NCI-H2196 (cell line): ENCODE measurements at regions not wholly inside any gene's neighbourhood (a gene's known extent, or its start where the extent isn't known, plus 50 kb on each side); places are given as distances from the start of the nearest gene placed in this dataset.

Experiments used
- DNase-seq: peaks from one replicate; lab custom pipeline; 2025; ENCODE audit not compliant: unreplicated experiment; lab: John Stamatoyannopoulos, UW

DNA sequence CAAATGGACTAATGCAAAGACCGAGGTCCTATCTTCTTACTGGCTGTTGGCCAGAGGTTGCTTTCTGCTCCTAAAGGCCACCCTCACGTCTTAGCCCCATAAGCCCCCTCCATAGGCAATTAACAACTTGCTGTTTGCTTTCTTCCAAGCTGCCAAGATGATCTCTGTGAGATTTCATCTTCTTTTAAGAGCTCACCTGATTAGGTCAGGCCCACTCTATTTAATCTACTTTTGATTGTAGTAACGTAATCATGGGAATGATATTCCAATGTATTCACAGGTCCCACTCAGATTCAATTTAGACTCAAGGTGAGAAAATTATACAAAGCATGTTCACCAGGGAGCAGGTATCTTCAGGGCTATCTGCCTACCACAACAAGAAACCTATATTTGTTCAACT lies 84.4 kb upstream of the RAD23B start:
- DNase-seq, result no peak

DNA sequence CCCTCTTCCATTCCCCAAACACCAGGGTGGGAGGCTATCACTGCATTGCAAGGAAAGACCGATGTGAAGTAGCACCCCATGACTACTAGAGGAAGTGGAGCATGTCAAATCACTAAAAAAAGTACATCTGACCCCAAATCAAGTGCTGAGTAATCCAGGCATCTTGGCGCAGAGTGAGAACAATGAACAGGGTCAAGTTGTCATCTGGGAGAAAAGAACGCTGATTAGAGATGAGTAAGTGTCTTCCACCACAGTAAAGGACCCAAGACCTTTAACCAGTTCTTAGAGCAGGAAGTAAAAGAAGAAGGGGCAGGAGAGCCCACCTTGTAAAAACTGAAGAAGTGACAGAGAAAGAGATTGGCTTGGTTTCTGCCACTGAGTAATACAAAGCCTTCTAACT lies 75.0 kb upstream of the RAD23B start:
- DNase-seq, result no peak

DNA sequence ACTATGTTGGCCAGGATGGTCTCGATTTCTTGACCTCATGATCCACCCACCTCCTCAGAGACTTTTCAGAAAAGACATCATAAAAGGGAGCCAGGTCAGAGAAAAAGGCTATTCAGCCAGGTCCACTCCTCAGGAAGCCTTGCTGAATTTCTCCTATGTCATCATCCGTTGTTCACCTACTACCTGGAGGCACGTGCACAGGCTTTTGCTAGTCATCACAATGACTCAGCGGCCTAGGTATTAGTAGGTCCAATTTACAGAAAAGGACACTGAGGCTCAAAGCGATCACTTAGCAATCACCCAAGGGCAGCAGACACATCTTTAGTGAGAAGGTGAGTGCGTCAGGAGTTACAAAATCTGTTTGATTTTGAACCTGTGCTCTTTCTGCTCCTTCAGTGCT lies 72.3 kb upstream of the RAD23B start:
- DNase-seq, result no peak

DNA sequence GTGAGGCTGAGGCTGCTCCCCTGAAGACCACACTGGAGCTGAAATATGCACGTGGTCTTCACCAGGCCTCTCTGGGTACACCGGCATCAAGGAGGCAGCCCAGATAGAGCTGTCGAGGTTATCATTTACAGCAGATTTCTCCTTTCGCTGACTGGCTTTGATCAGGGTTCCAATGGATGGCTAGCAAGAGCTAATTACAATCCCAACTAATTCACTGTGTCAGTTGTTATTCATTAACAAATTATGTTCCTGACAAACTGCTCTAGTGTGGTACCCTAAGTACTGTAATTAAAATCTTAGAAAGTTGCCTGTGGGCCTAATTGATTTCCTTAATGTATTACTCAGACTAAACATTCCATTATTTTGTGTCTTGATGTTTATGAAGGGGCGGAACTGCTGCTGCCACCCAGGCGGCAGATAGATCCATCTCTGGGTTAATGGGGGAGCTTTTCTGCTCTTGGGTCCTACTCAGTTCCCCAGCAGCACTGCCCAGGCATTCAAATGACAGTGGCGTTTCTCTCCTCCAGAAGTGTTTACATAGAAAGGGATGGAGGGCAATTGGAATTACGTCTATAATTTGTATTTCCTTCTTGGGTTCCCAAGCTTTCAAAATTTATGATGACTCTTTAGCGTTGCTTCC lies 71.7 kb upstream of the RAD23B start:
- DNase-seq, result no peak

DNA sequence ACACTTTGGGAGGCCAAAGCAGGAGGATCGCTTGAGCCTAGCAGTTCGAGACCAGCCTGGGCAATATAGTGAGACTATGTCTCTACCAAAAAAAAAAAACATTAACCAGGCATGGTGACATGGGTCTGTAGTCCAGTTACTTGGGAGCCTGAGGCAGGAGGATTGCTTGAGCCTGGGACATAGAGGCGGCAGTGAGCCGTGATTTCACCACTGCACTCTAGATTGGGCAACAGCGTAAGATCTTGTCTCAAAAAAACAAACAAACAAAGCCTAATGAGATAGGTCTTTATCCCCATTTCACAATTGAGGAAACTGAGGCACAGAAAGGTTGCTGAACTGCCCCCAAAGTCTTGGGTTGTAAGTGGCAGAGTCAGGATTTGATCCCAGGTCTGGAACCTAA lies 70.5 kb upstream of the RAD23B start:
- no peak for DNase-seq

DNA sequence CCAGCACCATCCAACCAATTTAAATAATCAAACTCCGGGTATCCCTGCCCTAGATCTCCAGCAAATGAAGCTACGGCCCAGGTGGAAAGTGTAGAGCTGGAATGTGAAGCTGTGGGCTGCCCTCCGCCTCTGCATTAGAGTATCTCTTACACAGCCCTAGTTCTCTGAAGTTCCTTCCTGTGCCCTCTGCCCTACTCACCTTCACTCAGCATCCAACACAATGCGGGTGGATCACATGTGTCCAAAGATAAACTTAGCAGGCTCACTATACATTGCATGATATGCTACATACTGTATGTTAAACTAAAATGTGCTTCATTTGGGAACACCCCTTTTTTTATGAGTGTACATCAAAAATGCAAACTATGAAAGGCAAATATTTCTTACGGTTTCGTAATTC lies 70.0 kb upstream of the RAD23B start:
- no peak for DNase-seq

DNA sequence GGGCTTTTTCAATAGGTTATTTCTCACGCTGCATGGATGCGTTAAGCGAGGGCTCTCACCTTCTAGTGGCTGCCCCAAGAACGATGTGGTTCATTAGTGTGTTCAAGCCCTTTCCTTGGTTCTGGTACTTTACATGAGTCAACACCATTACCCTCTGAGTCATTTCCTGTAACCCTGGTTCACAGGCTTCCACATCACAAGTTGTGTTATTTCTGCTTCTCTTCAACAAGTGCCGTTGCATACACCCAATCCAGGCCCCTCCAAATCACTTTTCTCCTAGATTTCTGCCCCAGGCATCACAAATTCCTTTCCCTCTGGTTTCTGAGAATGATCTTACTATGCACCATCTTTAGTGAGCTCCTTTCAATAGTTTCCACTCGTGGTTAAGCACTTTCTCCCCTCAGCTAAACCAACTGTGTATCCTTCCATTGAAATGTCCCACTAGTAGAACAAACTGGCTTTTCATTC lies 69.5 kb upstream of the RAD23B start:
- no peak for DNase-seq

DNA sequence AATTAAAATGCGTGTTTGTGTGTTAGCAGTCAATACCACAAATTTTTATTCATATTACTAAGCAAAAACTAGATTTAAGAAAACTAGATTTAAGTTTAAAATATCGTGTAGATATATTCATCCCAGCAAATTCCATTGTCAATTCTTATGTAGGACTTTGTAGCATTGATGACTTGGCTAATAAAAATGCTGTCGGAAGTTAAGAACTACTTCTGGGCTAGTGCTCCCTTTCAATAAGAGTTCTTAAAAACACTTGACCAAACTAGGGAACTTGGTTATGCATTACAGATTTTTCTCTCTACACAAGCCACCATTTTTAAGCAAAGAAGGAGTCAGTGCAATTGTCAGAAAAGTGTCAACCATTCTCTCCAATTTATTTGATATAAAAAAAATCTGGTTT lies 68.7 kb upstream of the RAD23B start:
- DNase-seq, result no peak

DNA sequence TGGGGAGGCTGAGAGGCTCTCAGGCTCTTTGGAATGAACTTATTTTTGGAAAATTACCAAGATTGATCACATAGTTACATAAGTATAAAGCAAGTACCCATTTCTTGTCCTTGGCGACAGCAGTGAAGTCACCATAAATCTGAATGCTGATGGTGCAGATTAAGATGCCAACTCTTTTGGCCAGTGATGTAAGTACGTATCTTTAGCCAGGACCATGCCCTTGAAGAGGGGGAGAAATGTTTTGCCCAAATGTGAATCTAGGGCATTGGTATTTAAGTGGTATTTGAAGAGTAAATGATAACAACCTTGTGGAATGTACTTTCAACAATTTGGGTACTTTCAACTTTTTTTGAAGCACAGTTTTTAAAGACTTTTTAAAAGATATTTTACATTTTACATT lies 68.2 kb upstream of the RAD23B start:
- DNase-seq, result no peak

DNA sequence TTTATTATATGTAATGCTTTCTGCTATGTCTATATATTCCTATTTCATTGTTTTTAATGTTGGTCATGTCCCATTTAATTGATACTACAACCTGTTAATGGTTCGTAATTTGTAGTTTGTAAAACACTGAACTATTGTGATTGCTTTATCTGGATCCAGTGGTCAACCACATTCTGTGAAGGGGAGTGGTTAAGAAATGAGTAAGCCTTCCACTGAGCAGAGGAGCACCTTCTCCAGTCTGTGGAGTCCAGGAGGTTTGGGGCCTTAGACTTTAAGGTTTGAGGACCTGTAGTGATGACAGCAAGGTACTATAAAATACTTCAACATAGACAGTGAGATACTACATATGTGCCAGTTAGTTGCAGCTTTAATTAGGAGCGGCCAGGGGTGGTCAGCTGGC lies 67.7 kb upstream of the RAD23B start:
- no peak for DNase-seq

DNA sequence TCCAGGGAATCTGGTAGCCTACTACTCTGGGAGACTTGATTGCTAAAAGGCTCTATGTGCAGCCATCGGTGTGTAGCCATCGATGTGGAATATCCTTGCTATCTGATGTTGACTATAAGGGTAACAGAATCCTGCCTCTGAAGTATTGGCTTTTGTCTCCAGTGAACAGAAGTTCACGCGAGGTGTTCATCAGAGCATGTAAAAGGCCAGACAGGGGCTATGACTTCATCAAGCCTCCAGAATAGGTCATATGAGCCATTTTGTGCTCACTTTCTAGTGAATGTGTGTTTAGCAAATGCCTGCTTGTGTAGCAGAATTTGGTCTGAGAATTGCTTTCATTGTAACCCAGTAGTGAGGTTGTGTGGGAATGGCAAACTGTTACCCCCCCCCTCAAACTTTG lies 66.8 kb upstream of the RAD23B start:
- DNase-seq, result no peak

DNA sequence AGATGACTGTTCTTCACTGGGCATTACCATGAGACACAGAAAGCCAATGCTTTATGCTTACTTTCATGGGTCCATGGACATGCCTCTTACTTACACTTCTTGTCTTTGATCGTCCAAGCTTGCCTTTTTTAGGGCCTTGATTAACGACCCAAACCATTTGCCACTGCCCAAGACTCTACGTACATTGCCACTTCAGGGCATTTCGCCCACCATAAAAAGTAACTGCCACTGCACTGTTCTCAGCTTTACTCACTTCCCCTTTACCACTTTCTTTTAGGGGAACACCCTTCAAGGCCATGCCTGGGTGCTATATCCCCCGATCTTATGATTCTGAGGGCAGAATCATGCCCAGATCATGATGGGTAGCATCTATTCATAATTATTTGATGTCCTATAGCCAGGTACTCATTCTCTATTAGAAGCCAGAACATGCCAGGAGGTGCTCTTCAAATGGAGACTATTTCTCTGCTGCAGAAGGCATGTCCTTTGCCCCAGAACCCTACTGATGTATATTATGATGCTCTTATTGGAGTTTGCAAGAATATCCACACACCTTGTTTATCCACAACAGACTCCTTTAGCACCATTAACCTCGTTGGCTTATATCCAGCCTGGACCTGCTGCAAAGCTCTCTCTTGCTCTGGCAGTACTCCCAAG lies 64.1 kb upstream of the RAD23B start:
- no peak for DNase-seq

DNA sequence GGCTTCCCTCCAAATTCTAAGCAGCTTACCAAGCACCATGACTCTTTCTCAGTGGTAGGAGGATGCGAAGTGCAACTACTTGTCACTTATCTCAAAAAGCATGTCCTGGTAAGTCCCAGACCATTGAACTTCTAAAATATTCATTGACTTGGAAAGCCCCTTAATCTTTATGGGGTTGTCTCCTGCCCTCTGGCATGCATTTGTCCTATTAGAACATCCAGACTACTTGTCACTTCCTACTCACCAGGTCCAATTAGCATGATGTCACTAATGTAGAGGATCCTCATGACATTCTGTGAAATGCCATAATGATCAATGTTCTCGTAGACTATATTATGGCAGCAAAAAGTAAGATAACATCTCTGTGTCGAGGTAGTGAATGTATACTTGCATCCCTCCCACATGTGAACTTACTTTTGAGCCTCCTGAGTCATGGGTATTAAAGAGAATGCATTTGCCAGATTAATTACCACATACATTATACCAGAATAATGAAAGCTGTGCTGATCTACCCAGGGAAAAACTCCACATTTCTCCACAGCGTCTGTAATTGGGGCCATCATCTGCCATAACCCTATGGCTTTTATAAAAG lies 63.5 kb upstream of the RAD23B start:
- DNase-seq, result no peak

DNA sequence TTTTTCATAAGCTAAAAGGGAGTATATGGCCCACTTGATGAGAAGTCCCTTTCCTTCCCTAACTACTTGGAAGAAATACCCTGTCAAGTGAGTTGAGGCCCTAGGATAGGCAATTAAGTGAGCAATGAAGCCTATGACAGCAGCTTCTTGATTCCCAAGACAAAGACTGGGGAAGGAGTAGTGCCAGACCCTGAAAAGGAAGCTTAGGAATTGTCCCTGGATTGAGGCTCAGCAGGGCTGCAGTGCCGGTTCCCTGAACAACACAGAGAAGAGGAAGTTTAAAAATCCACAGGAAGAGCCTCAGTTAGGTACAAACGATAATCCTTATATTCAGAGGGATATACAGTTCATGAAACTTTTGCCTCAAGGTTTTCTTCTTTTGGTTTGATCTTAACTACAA lies 61.8 kb upstream of the RAD23B start:
- DNase-seq, result no peak

DNA sequence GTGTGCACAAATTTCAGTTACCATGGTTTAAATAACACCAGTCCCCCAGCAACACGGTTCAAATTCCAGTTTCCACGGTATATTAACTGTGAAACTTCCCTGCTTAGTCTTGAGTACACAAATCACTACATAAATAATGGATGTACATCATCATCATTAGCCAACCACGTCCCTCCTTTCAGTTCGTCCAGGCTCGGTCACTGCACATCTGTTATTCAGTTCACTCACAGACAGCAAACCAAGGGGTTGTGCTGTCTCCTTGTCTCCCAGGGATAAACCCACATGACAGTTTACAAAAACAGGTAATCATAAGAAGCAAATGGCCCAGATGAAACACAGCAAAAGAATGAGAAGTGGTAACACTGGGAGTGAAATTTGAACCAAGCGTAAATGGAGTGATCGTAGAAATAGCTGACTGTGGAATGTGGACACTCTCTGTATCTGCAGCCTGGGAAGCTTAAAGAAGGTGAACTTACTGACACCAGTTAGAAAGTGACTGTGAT lies 61.0 kb upstream of the RAD23B start:
- no peak for DNase-seq

DNA sequence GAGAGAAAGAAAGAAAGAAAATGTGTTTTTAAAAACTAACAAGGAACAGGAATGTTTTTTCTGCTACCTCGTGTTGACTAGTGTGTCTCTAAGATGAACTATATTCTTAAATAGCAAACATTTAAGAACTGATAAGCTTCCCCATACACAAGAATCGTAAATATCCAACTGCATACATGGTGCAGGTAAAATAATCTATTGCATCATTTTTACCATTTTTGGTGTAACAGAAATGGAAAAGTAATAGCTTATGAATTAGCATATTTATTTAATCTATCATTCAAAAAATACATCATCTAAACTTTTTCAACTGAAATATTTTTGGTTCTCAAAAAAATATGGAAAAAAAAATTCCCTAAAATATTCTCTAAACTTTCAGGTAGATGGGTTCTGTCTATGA lies 59.7 kb upstream of the RAD23B start:
- DNase-seq, result no peak

DNA sequence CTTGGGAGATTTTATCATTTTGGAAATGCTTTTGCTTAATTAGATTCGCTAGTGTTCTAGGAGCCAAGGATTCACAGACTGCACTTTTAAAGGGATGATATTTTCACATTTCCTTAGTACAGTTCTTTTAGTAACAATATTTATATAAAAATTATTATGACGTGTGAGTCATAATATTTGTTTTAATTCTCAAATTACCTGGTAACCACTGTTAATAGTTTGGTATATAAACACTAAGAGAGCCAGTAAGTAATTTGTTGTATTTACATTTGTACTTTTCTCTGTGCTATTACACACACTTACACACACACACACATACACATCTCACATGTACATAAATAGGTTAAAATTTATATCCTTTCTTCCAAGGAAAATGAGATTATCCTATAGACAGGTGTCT lies 58.8 kb upstream of the RAD23B start:
- no peak for DNase-seq

DNA sequence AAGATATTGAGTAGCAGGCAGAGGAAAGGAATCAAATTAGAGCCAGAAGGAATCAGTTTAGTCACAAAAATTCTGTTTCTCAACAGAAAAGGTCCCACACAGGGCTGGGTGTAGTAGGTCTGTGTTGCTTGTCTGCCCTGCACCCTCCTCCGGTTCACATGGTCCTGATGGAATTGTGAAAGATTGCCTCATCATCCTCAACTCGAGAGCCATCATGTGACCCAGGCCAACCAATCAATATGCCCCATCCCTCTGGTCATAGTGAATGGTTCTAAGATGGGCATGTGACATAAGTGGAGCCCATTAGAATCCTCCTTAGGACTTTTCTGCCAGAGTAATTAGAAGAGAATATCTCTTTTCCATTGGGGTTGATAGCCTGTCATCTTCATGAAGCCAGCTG lies 56.7 kb upstream of the RAD23B start:
- DNase-seq, result no peak

DNA sequence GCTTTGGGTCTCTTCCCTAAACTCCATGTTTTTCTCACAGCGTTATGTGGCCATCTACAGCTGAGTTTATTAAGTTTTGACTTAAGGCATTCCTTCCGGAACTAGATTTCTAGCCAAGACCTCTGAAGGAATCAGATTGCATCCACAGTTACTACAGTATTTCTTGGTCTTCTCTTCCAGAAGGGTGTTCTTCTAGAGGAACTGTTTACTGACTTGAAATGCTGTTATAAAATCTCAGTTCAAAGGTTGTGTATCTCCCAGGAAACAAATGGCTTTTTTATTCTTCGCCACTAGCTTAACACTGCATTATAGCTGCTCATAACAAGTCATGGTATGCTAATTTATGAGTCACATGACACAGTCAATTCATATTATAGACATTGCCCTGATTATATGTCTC lies 55.3 kb upstream of the RAD23B start:
- no peak for DNase-seq

DNA sequence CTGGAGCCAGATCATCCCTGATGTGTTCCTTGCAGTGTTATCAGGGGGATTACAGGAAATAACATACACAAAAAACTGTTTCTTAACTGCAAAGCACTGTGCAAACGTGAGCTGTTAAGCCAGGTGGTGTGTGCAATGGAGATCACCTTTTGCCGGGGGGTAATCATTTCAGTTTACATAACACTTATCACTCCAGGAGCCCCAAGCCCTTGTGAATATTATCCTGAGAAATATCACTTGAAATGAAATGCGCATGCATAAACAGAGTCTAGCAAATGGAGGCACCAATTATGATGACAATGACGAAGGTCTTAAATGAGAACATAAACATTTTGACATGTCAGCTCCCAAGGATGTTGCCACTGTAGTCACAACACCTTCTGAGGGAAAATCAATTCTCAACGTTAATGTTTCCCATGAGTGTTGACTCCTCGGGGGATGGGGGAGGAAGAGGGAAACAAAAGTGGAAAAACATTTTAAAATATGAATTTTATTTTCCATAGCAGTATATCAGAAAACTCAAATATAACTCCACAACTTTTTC lies 54.5 kb upstream of the RAD23B start:
- no peak for DNase-seq

DNA sequence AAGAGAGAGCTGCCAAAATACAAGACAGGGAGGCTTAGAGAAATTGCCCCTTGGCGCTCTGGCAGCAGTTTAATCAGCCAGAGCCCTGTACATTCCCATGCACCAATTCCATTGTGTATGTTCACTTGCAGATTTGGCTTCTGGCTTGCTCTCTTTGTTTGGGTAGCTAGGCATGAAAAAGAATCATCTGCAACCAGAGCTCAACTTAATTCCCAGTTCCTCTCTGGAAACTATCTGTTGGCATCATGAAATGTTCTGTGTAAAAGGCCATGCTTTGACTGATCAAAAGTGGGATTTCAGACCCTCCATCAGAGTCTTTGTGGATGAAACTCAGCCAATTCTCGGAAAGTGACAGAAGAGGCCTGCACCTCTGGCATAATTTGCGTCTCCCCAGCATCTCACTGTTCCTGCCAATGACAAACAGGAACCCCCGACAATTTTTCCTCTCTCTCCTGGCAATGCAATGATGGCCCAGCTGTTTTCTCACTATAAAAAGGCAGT lies 53.8 kb upstream of the RAD23B start:
- no peak for DNase-seq
